ENCODE measurements at regions not wholly inside any gene's neighbourhood (a gene's known extent, or its start where the extent isn't known, plus 50 kb on each side); places are given as distances from the start of the nearest gene placed in this dataset.

DNA sequence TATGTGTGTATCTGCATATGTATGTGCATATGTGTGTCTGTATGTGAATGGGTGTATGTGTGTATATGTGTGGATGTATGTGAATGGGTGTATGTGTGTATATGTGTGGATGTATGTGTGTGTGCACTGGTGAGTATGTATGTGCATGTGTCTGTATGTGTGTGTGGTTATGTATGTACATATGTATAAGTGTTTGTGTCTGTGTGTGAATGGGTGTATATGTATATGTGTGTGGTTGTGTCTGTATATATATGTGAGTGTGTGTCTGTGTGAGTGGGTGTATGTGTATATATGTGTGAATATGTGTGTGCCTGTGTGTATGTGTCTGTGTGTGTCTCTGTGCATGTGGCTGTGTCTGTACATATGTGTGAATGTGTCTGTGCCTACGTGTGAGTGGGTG, 748.4 kb upstream of the HS6ST1 start:
- no peaks in the 10 kb centered on the region for H3K36me3 ChIP-seq (ENCODE audit: insufficient read depth, low read length)
- peaks cover 7% of the 10 kb centered on the region for H3K4me1 ChIP-seq (ENCODE audit: insufficient read depth, low read length)

GRCh38 chr2:129067953-129068352, 749.3 kb upstream of the HS6ST1 start:
- Histone ChIP-seq H2AFZ (ENCODE audit: low read depth, low read length) (no peak overlapping the region), H3K27me3 (ENCODE audit: insufficient read depth, low read length) (no peaks in the 10 kb centered on the region), H3K9me3 (ENCODE audit: low read length) (no peaks in the 10 kb centered on the region), H3K36me3 (ENCODE audit: insufficient read depth, low read length) (no peaks in the 10 kb centered on the region), H3K4me1 (ENCODE audit: insufficient read depth, low read length) (peaks cover 7% of the 10 kb centered on the region), H3K4me3 (ENCODE audit: low read length) (no peak overlapping the region)

More for the DNA sequence above, 748.4 kb upstream of the HS6ST1 start:
- Histone ChIP-seq H2AFZ (ENCODE audit: low read depth, low read length) (no peak overlapping the region), H3K27me3 (ENCODE audit: insufficient read depth, low read length) (no peaks in the 10 kb centered on the region), H3K9me3 (ENCODE audit: low read length) (no peaks in the 10 kb centered on the region), H3K4me3 (ENCODE audit: low read length) (no peak overlapping the region)

- Histone ChIP-seq H2AFZ (ENCODE audit: low read depth, low read length) (no peak overlapping the region), H3K4me1 (ENCODE audit: insufficient read depth, low read length) (peaks cover 7% of the 10 kb centered on the region), H3K9me3 (ENCODE audit: low read length) (no peaks in the 10 kb centered on the region), H3K27me3 (ENCODE audit: insufficient read depth, low read length) (no peaks in the 10 kb centered on the region), H3K4me3 (ENCODE audit: low read length) (no peak overlapping the region), H3K36me3 (ENCODE audit: insufficient read depth, low read length) (no peaks in the 10 kb centered on the region)
Measured at GRCh38 chr2:129068543-129068942, 749.9 kb upstream of the HS6ST1 start.

- H2AFZ ChIP-seq (ENCODE audit: low read depth, low read length) = no peak overlapping the region
- H3K4me3 ChIP-seq (ENCODE audit: low read length) = no peak overlapping the region
- H3K4me1 ChIP-seq (ENCODE audit: insufficient read depth, low read length) = peaks cover 7% of the 10 kb centered on the region
- no peaks in the 10 kb centered on the region for H3K27me3 ChIP-seq (ENCODE audit: insufficient read depth, low read length)
- no peaks in the 10 kb centered on the region for H3K36me3 ChIP-seq (ENCODE audit: insufficient read depth, low read length)
- no peaks in the 10 kb centered on the region for H3K9me3 ChIP-seq (ENCODE audit: low read length)
Measured at GRCh38 chr2:129069875-129070594, 751.4 kb upstream of the HS6ST1 start.

GRCh38 chr2:129070663-129071062, 752.0 kb upstream of the HS6ST1 start:
- no peak overlapping the region for H2AFZ ChIP-seq (ENCODE audit: low read depth, low read length)
- H3K27me3 ChIP-seq (ENCODE audit: insufficient read depth, low read length) = no peaks in the 10 kb centered on the region
- H3K9me3 ChIP-seq (ENCODE audit: low read length) = no peaks in the 10 kb centered on the region
- no peaks in the 10 kb centered on the region for H3K36me3 ChIP-seq (ENCODE audit: insufficient read depth, low read length)
- H3K4me3 ChIP-seq (ENCODE audit: low read length) = no peak overlapping the region
- H3K4me1 ChIP-seq (ENCODE audit: insufficient read depth, low read length) = peaks cover 7% of the 10 kb centered on the region

DNA sequence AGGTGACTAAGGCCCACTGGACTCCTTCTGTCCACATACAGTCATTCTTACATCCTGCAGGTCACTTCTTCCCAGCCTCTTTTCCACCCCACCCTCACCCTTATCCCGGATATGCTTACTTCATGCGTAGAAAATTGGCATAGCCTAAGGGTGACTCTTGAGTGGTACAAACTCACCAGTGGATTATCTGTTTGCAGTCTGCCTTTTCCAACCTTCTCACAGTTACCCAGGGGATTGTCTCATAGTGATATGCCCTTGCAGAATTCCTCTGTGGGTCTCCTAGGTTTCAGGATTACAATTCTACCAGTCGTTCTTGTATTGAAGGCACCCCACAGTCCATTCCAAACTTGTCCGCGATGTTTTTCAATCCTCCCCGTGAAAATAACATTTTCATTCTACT, 752.9 kb upstream of the HS6ST1 start:
- no peaks in the 10 kb centered on the region for H3K9me3 ChIP-seq (ENCODE audit: low read length)
- H3K4me3 ChIP-seq (ENCODE audit: low read length) = no peak overlapping the region
- H3K27me3 ChIP-seq (ENCODE audit: insufficient read depth, low read length) = no peaks in the 10 kb centered on the region
- H3K36me3 ChIP-seq (ENCODE audit: insufficient read depth, low read length) = no peaks in the 10 kb centered on the region
- peaks cover 7% of the 10 kb centered on the region for H3K4me1 ChIP-seq (ENCODE audit: insufficient read depth, low read length)
- no peak overlapping the region for H2AFZ ChIP-seq (ENCODE audit: low read depth, low read length)

- Histone ChIP-seq H3K27me3 (ENCODE audit: insufficient read depth, low read length) (no peaks in the 10 kb centered on the region), H3K9me3 (ENCODE audit: low read length) (no peaks in the 10 kb centered on the region), H3K4me1 (ENCODE audit: insufficient read depth, low read length) (peaks cover 7% of the 10 kb centered on the region)
Measured at GRCh38 chr2:129074298-129074920, 755.7 kb upstream of the HS6ST1 start.

GRCh38 chr2:129078548-129078947, 759.9 kb upstream of the HS6ST1 start:
- H3K36me3 ChIP-seq (ENCODE audit: insufficient read depth, low read length) = no peaks in the 10 kb centered on the region
- no peak overlapping the region for H2AFZ ChIP-seq (ENCODE audit: low read depth, low read length)
- H3K4me1 ChIP-seq (ENCODE audit: insufficient read depth, low read length) = peaks cover 7% of the 10 kb centered on the region
- H3K27me3 ChIP-seq (ENCODE audit: insufficient read depth, low read length) = no peaks in the 10 kb centered on the region
- no peak overlapping the region for H3K4me3 ChIP-seq (ENCODE audit: low read length)
- H3K9me3 ChIP-seq (ENCODE audit: low read length) = no peaks in the 10 kb centered on the region

More at GRCh38 chr2:129074298-129074920, 755.7 kb upstream of the HS6ST1 start:
- no peak overlapping the region for H3K4me3 ChIP-seq (ENCODE audit: low read length)
- no peak overlapping the region for H2AFZ ChIP-seq (ENCODE audit: low read depth, low read length)
- H3K36me3 ChIP-seq (ENCODE audit: insufficient read depth, low read length) = no peaks in the 10 kb centered on the region

DNA sequence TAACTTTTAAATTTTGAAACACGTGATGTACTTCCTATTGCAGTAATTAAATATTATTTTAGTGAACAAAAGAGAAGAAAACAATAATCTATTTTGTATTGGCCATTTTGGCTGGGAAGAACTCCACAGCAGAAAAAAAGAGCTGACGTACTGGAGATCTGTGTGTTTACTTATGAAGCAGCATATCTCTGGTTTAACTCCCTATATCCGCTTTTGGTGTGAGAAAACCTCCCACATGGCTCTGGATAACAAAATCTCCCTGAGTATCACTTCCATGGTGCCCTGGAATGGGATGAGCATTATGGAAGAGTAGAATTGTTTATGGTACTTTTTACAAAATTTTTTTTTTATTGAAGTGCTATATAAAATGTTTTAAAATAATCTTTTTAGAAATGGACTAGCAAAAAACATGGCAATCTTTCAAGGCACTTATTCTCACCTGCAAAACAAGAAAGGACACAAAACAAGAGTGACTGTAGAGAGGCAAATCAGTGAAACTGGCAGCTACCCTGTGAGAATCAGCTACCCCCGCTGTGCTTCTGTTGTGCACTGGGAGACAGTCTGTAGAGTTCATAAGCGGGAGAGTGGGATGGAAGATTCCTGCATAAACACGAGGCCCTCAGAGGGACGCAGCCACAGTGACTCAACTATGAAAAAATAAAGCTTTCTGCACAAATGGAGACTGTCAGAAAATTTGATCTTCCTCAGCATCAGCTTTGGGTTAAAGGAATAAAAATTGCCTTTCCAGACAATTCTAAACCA, 762.2 kb upstream of the HS6ST1 start:
- Histone ChIP-seq H3K4me1 (ENCODE audit: insufficient read depth, low read length) (peaks cover 7% of the 10 kb centered on the region), H3K27me3 (ENCODE audit: insufficient read depth, low read length) (no peaks in the 10 kb centered on the region), H2AFZ (ENCODE audit: low read depth, low read length) (no peak overlapping the region), H3K4me3 (ENCODE audit: low read length) (no peak overlapping the region), H3K36me3 (ENCODE audit: insufficient read depth, low read length) (no peaks in the 10 kb centered on the region), H3K9me3 (ENCODE audit: low read length) (no peaks in the 10 kb centered on the region)

GRCh38 chr2:129085386-129085785, 766.7 kb upstream of the HS6ST1 start:
- H3K27me3 ChIP-seq (ENCODE audit: insufficient read depth, low read length) = no peaks in the 10 kb centered on the region
- H3K36me3 ChIP-seq (ENCODE audit: insufficient read depth, low read length) = no peaks in the 10 kb centered on the region
- H3K4me1 ChIP-seq (ENCODE audit: insufficient read depth, low read length) = peaks cover 7% of the 10 kb centered on the region
- H3K9me3 ChIP-seq (ENCODE audit: low read length) = no peaks in the 10 kb centered on the region
- H2AFZ ChIP-seq (ENCODE audit: low read depth, low read length) = no peak overlapping the region
- H3K4me3 ChIP-seq (ENCODE audit: low read length) = no peak overlapping the region

GRCh38 chr2:129087133-129087813, 768.6 kb upstream of the HS6ST1 start:
- Histone ChIP-seq H3K36me3 (ENCODE audit: insufficient read depth, low read length) (no peaks in the 10 kb centered on the region), H2AFZ (ENCODE audit: low read depth, low read length) (no peak overlapping the region), H3K27me3 (ENCODE audit: insufficient read depth, low read length) (no peaks in the 10 kb centered on the region), H3K4me3 (ENCODE audit: low read length) (no peak overlapping the region), H3K9me3 (ENCODE audit: low read length) (no peaks in the 10 kb centered on the region), H3K4me1 (ENCODE audit: insufficient read depth, low read length) (no peaks in the 10 kb centered on the region)

DNA sequence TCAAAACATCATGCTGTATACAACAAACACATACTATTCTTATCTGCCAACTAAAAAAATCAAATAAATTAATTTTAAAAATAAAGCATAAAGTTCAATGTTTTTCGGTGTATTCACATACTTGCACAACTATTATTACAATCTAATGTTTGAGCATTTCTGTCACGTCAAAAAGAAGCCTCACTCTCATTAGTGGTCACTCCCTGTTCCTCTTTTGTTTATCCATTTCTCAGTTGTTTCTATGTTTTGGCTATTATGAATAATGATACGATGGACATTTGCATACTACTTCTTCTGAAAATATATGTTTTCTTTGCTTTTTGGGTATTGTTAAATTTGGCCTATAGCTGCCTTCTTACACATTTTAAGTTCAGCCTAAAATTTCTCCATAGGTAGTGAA, 773.0 kb upstream of the HS6ST1 start:
- Histone ChIP-seq H2AFZ (ENCODE audit: low read depth, low read length) (no peak overlapping the region), H3K4me3 (ENCODE audit: low read length) (no peak overlapping the region), H3K9me3 (ENCODE audit: low read length) (no peaks in the 10 kb centered on the region), H3K4me1 (ENCODE audit: insufficient read depth, low read length) (no peaks in the 10 kb centered on the region), H3K27me3 (ENCODE audit: insufficient read depth, low read length) (no peaks in the 10 kb centered on the region), H3K36me3 (ENCODE audit: insufficient read depth, low read length) (no peaks in the 10 kb centered on the region)

DNA sequence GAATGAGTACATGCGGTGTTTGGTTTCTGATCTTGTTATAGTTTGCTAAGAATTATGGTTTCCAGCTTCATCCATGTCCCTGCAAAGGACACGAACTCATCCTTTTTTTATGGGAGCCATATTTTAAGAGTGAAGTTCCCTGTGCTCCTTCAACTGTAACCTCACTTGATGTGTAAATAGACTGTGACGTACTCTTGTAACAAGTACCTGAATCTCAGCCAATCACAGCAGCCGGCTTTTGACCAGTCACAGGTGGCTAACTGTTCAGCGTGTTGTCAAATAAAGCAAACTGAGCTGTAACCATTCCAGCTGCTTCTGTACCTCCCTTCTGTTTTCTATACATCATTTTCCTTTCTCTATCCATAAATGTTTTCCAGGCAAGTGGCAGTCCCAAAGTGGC, 774.3 kb upstream of the HS6ST1 start:
- no peak overlapping the region for H3K4me3 ChIP-seq (ENCODE audit: low read length)
- H2AFZ ChIP-seq (ENCODE audit: low read depth, low read length) = no peak overlapping the region
- H3K9me3 ChIP-seq (ENCODE audit: low read length) = no peaks in the 10 kb centered on the region
- H3K36me3 ChIP-seq (ENCODE audit: insufficient read depth, low read length) = no peaks in the 10 kb centered on the region
- H3K27me3 ChIP-seq (ENCODE audit: insufficient read depth, low read length) = no peaks in the 10 kb centered on the region
- H3K4me1 ChIP-seq (ENCODE audit: insufficient read depth, low read length) = no peaks in the 10 kb centered on the region
